Activated CD8-positive, alpha-beta memory T cell treated with anti-CD3 and anti-CD28 coated beads for 4 hours (primary cell): ENCODE measurements at regions not wholly inside any gene's neighbourhood (a gene's known extent, or its start where the extent isn't known, plus 50 kb on each side); places are given as distances from the start of the nearest gene placed in this dataset.
"Not testable (repeated sequence)": the region's sequence is repeated elsewhere in the genome, so short reads cannot be mapped to it uniquely, and the experiment has no call there.

Source experiments
- DNase-seq, 2 donors: peaks; one replicate each; pipeline ENCODE4 v3.0.0-alpha.2; 2020; ENCODE audit warnings: low read depth in 2 of 2

GRCh38 chr10:11667756-11668155 is 56.3 kb upstream of the USP6NL start:
- no peak for DNase-seq

GRCh38 chr10:11663763-11664555 is 52.5 kb upstream of the USP6NL start:
- no peak for DNase-seq

GRCh38 chr10:11663126-11663515 is 51.7 kb upstream of the USP6NL start:
- not testable (repeated sequence) for DNase-seq

GRCh38 chr10:11661441-11661840 is 50.0 kb upstream of the USP6NL start:
- no peak for DNase-seq
